ENCODE measurements at regions not wholly inside any gene's neighbourhood (a gene's known extent, or its start where the extent isn't known, plus 50 kb on each side); places are given as distances from the start of the nearest gene placed in this dataset.

GRCh38 chr22:47309476-47309875 lies 547.0 kb downstream of the TBC1D22A start (continued):
- TF ChIP-seq PATZ1 (CRISPR knock-in tag; IDR thresholded peaks at IDR 0.05; ENCODE audit: borderline replicate concordance) (no peak), OSR1 (CRISPR knock-in tag; IDR thresholded peaks at IDR 0.05) (no peak)

GRCh38 chr22:47308886-47309285 lies 546.4 kb downstream of the TBC1D22A start:
- TF ChIP-seq ISL1 (CRISPR knock-in tag; IDR thresholded peaks at IDR 0.05), result no peak
- TF ChIP-seq OSR1 (CRISPR knock-in tag; IDR thresholded peaks at IDR 0.05), result no peak
- no peak for ATAC-seq

GRCh38 chr22:47307822-47308221 lies 545.4 kb downstream of the TBC1D22A start:
- TF ChIP-seq ZNF565 (CRISPR knock-in tag; conservative IDR thresholded peaks at IDR 0.05; ENCODE audit: low read depth), result no peak
- TF ChIP-seq BACH2 (CRISPR knock-in tag; IDR thresholded peaks at IDR 0.05; ENCODE audit: borderline replicate concordance), result no peak
- no peak for TF ChIP-seq ZNF8 (CRISPR knock-in tag; IDR thresholded peaks at IDR 0.05)
- TF ChIP-seq PATZ1 (CRISPR knock-in tag; IDR thresholded peaks at IDR 0.05; ENCODE audit: borderline replicate concordance), result no peak
- TF ChIP-seq CSRNP3 (CRISPR knock-in tag; IDR thresholded peaks at IDR 0.05), result no peak
- no peak for TF ChIP-seq ZFP30 (CRISPR knock-in tag; IDR thresholded peaks at IDR 0.05)
- no peak for TF ChIP-seq ZC3H10 (CRISPR knock-in tag; IDR thresholded peaks at IDR 0.05)
- TF ChIP-seq PPARA (CRISPR knock-in tag; IDR thresholded peaks at IDR 0.05; ENCODE audit: borderline replicate concordance), result no peak
- no peak for TF ChIP-seq TSHZ2 (CRISPR knock-in tag; IDR thresholded peaks at IDR 0.05)
- TF ChIP-seq GLIS3 (CRISPR knock-in tag; IDR thresholded peaks at IDR 0.05), result no peak
- TF ChIP-seq ARNTL (CRISPR knock-in tag; IDR thresholded peaks at IDR 0.05; ENCODE audit: borderline replicate concordance, low read depth), result no peak
- TF ChIP-seq CSDC2 (CRISPR knock-in tag; IDR thresholded peaks at IDR 0.05), result no peak
- no peak for TF ChIP-seq CREB5 (CRISPR knock-in tag; IDR thresholded peaks at IDR 0.05; ENCODE audit: low read depth)
- no peak for TF ChIP-seq POU6F1 (CRISPR knock-in tag; IDR thresholded peaks at IDR 0.05; ENCODE audit: borderline replicate concordance, low read depth)
- no peak for ATAC-seq

GRCh38 chr22:47307326-47307725 lies 544.9 kb downstream of the TBC1D22A start:
- TF ChIP-seq RARB (CRISPR knock-in tag; IDR thresholded peaks at IDR 0.05) (no peak), ZFP3 (CRISPR knock-in tag; IDR thresholded peaks at IDR 0.05) (no peak), SNAI2 (CRISPR knock-in tag; IDR thresholded peaks at IDR 0.05) (no peak), OSR1 (CRISPR knock-in tag; IDR thresholded peaks at IDR 0.05) (no peak), CSDC2 (CRISPR knock-in tag; IDR thresholded peaks at IDR 0.05) (no peak), CSRNP3 (CRISPR knock-in tag; IDR thresholded peaks at IDR 0.05) (no peak), ARNTL (CRISPR knock-in tag; IDR thresholded peaks at IDR 0.05; ENCODE audit: borderline replicate concordance, low read depth) (no peak), ZNF70 (CRISPR knock-in tag; IDR thresholded peaks at IDR 0.05) (no peak), ZNF565 (CRISPR knock-in tag; conservative IDR thresholded peaks at IDR 0.05; ENCODE audit: low read depth) (no peak), ZC3H10 (CRISPR knock-in tag; IDR thresholded peaks at IDR 0.05) (no peak), TOX (CRISPR knock-in tag; IDR thresholded peaks at IDR 0.05; ENCODE audit: borderline replicate concordance) (no peak)
- ATAC-seq, result no peak

Data from SK-N-SH treated with all-trans-retinoic acid at 6 μM for 48 hours (cell line).